Loucy (cell line): ENCODE measurements at regions not wholly inside any gene's neighbourhood (a gene's known extent, or its start where the extent isn't known, plus 50 kb on each side); places are given as distances from the start of the nearest gene placed in this dataset.

Experiments used
- EZH2phosphoT487 ChIP-seq: fragments of 200-600 bp; IDR thresholded peaks from 2 replicates; pipeline ENCODE4 v1.6.1; 2018; ENCODE audit warnings: antibody characterized with exemption, mild to moderate bottlenecking, moderate library complexity, borderline replicate concordance
- TF ChIP-seq, protein P1 (sequence below): fragments of 200-600 bp; sonication (generic); conservative IDR thresholded peaks from 2 replicates; pipeline ENCODE4 v1.5.1; 2014; ENCODE audit warnings: mild to moderate bottlenecking, antibody characterized with exemption, low read length

DNA sequence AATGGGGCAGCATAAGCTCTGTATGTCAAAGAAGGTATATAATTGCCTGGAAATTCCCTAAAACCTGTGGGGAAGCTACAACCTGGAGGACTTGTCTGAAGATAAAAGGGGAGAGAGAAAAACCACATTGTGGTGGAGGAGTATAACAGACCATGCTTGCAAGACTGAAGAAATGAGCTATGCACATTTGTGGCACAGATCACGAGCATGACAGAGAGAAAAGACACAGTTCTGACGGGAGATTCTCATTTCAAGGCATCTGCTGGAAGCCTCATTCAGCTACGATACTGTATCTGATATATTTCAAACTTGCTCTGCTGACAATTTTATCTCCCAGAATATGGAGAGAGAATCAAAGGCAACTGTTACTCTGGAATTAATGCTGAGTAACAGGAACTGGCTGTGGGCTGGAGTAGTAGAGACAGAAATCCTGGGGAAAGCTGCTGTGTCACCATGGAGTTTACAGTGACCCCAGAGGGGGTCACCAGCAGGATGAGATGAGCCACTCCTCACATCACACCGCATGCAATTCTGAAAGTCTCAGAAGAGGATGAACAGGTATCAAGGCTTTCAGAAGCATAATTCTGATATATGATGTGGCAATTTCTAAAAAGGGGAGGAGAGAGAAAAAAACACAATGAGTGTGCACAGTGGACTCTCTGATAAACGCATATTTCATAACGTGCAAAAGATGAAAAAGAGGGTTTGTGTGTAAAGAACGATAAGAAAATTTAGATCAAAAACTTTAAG is 528.8 kb downstream of the IRX1 start:
- TF ChIP-seq, protein P1, sequence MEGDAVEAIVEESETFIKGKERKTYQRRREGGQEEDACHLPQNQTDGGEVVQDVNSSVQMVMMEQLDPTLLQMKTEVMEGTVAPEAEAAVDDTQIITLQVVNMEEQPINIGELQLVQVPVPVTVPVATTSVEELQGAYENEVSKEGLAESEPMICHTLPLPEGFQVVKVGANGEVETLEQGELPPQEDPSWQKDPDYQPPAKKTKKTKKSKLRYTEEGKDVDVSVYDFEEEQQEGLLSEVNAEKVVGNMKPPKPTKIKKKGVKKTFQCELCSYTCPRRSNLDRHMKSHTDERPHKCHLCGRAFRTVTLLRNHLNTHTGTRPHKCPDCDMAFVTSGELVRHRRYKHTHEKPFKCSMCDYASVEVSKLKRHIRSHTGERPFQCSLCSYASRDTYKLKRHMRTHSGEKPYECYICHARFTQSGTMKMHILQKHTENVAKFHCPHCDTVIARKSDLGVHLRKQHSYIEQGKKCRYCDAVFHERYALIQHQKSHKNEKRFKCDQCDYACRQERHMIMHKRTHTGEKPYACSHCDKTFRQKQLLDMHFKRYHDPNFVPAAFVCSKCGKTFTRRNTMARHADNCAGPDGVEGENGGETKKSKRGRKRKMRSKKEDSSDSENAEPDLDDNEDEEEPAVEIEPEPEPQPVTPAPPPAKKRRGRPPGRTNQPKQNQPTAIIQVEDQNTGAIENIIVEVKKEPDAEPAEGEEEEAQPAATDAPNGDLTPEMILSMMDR, result no peak
- TF ChIP-seq EZH2phosphoT487, result no peak
